ENCODE measurements at regions not wholly inside any gene's neighbourhood (a gene's known extent, or its start where the extent isn't known, plus 50 kb on each side); places are given as distances from the start of the nearest gene placed in this dataset.
"Not testable (repeated sequence)": the region's sequence is repeated elsewhere in the genome, so short reads cannot be mapped to it uniquely, and the experiment has no call there.

- no peak for DNase-seq (ENCODE audit: low spot score)
Observed at GRCh38 chr3:5035113-5035512, 55.9 kb downstream of the BHLHE40 start.

- DNase-seq (ENCODE audit: low spot score) = no peak
Observed at GRCh38 chr3:5035692-5036391, 56.6 kb downstream of the BHLHE40 start.

- DNase-seq (ENCODE audit: low spot score) = no peak
Observed at GRCh38 chr3:5036392-5036766, 57.1 kb downstream of the BHLHE40 start.

- no peak for DNase-seq (ENCODE audit: low spot score)
Observed at GRCh38 chr3:5036858-5037257, 57.6 kb downstream of the BHLHE40 start.

- no peak for DNase-seq (ENCODE audit: low spot score)
Observed at GRCh38 chr3:5039585-5039984, 60.3 kb downstream of the BHLHE40 start.

- no peak for DNase-seq (ENCODE audit: low spot score)
Observed at GRCh38 chr3:5041315-5041714, 62.1 kb downstream of the BHLHE40 start.

GRCh38 chr3:5045961-5046360 is 66.7 kb downstream of the BHLHE40 start:
- no peak for DNase-seq (ENCODE audit: low spot score)

- DNase-seq (ENCODE audit: low spot score) = no peak
Observed at GRCh38 chr3:5047764-5048419, 68.7 kb downstream of the BHLHE40 start.

GRCh38 chr3:5051772-5052171 is 70.3 kb upstream of the ARL8B start:
- DNase-seq (ENCODE audit: low spot score) = no peak

GRCh38 chr3:5052247-5052646 is 69.8 kb upstream of the ARL8B start:
- DNase-seq (ENCODE audit: low spot score) = no peak

GRCh38 chr3:5053021-5053831 is 68.9 kb upstream of the ARL8B start:
- DNase-seq (ENCODE audit: low spot score) = no peak

- no peak for DNase-seq (ENCODE audit: low spot score)
Observed at GRCh38 chr3:5054098-5054497, 68.0 kb upstream of the ARL8B start.

- not testable (repeated sequence) for DNase-seq (ENCODE audit: low spot score)
Observed at GRCh38 chr3:5054579-5054978, 67.5 kb upstream of the ARL8B start.

- DNase-seq (ENCODE audit: low spot score) = no peak
Observed at GRCh38 chr3:5055357-5056110, 66.6 kb upstream of the ARL8B start.

GRCh38 chr3:5056111-5056391 is 66.0 kb upstream of the ARL8B start:
- DNase-seq (ENCODE audit: low spot score) = no peak

GRCh38 chr3:5057272-5057671 is 64.8 kb upstream of the ARL8B start:
- DNase-seq (ENCODE audit: low spot score) = no peak

- peak; percentile 42 for DNase-seq (ENCODE audit: low spot score)
Observed at GRCh38 chr3:5057857-5058324, 64.2 kb upstream of the ARL8B start.

GRCh38 chr3:5058471-5058951 is 63.6 kb upstream of the ARL8B start:
- DNase-seq (ENCODE audit: low spot score) = peak; percentile 18

GRCh38 chr3:5059782-5060181 is 62.3 kb upstream of the ARL8B start:
- DNase-seq (ENCODE audit: low spot score) = no peak

GRCh38 chr3:5061218-5061569 is 60.9 kb upstream of the ARL8B start:
- DNase-seq (ENCODE audit: low spot score) = no peak

- no peak for DNase-seq (ENCODE audit: low spot score)
Observed at GRCh38 chr3:5063724-5064123, 58.4 kb upstream of the ARL8B start.

- no peak for DNase-seq (ENCODE audit: low spot score)
Observed at GRCh38 chr3:5068531-5069050, 53.5 kb upstream of the ARL8B start.
